Liver (tissue), 6 donors: ENCODE measurements at regions not wholly inside any gene's neighbourhood (a gene's known extent, or its start where the extent isn't known, plus 50 kb on each side); places are given as distances from the start of the nearest gene placed in this dataset.
"Not testable (repeated sequence)": the region's sequence is repeated elsewhere in the genome, so short reads cannot be mapped to it uniquely, and the experiment has no call there.

Experiments used
- DNase-seq: peaks from one replicate; pipeline ENCODE4 v3.0.0-alpha.2; 2017; ENCODE audit warnings: low spot score
- H3K27ac ChIP-seq, 2 donors: one replicate each; pipeline ENCODE4 v1.7.0; 2013; ENCODE audit warnings: inconsistent platforms in 2 of 2, low read length in 2 of 2, control low read depth in 1 of 2, low read depth in 1 of 2, mild to moderate bottlenecking in 1 of 2
- H3K27me3 ChIP-seq, 4 donors: one replicate each; pipeline versions ENCODE4 v1.6.1 to v1.7.0; 2013; ENCODE audit warnings: low read length in 3 of 4, inconsistent platforms in 1 of 4, mild to moderate bottlenecking in 1 of 4, moderate library complexity in 1 of 4; ENCODE audit not compliant: control insufficient read depth in 4 of 4, insufficient read depth in 4 of 4
- H3K36me3 ChIP-seq, 4 donors: one replicate each; pipeline versions ENCODE4 v1.6.1 to v1.7.0; 2013; ENCODE audit warnings: low read length in 3 of 4, mild to moderate bottlenecking in 3 of 4, low read depth in 1 of 4, moderate library complexity in 1 of 4; ENCODE audit not compliant: control insufficient read depth in 4 of 4, insufficient read depth in 3 of 4
- H3K4me1 ChIP-seq, 4 donors: one replicate each; pipeline versions ENCODE4 v1.6.1 to v1.7.0; 2013; ENCODE audit warnings: low read length in 3 of 4, mild to moderate bottlenecking in 3 of 4, moderate library complexity in 1 of 4; ENCODE audit not compliant: control insufficient read depth in 4 of 4, insufficient read depth in 4 of 4
- H3K4me3 ChIP-seq, 3 donors: one replicate each; pipeline versions ENCODE4 v1.6.1 to v1.7.0; 2013; ENCODE audit warnings: low read length in 3 of 3, control low read depth in 1 of 3, low read depth in 1 of 3, mild to moderate bottlenecking in 1 of 3
- H3K9ac ChIP-seq, 2 donors: one replicate each; pipeline ENCODE4 v1.7.0; 2013; ENCODE audit warnings: low read length in 2 of 2, mild to moderate bottlenecking in 2 of 2, moderate library complexity in 2 of 2, control low read depth in 1 of 2, low read depth in 1 of 2
- H3K9me3 ChIP-seq, 4 donors: one replicate each; pipeline versions ENCODE4 v1.6.1 to v1.7.0; 2013; ENCODE audit warnings: low read length in 3 of 4; ENCODE audit not compliant: control insufficient read depth in 4 of 4
- WGBS: extraction: QIAGEN DNeasy Blood & Tissue Kit; methylation state at CpG from one replicate; pipeline ENCODE4 v1.1.7; 2013; 5-methylcytosine and 5-hydroxymethylcytosine counted together
- donor health status: healthy.
- donor health status: healthy.
- donor health status: healthy.

- 81% methylated on average over 7 of the region's 8 CpGs for WGBS
- not testable (repeated sequence) for DNase-seq, H3K4me1 ChIP-seq, H3K9me3 ChIP-seq, H3K4me3 ChIP-seq, H3K36me3 ChIP-seq, H3K27ac ChIP-seq, H3K9ac ChIP-seq, H3K27me3 ChIP-seq
Measured at GRCh38 chr16:33986521-33986920, 527.1 kb downstream of the TP53TG3F start.

- H3K4me3 ChIP-seq, H3K9me3 ChIP-seq, H3K36me3 ChIP-seq, H3K27ac ChIP-seq, H3K9ac ChIP-seq, H3K4me1 ChIP-seq, DNase-seq, H3K27me3 ChIP-seq: not testable (repeated sequence)
- 72% methylated on average over 8 of the region's 13 CpGs for WGBS
Measured at GRCh38 chr16:33987348-33987963, 528.0 kb downstream of the TP53TG3F start.

- DNase-seq, H3K4me1 ChIP-seq, H3K36me3 ChIP-seq, H3K9me3 ChIP-seq, H3K27ac ChIP-seq, H3K9ac ChIP-seq, H3K27me3 ChIP-seq, H3K4me3 ChIP-seq: not testable (repeated sequence)
- WGBS, result no CpG with 5 or more reads among the region's 8 CpGs
Measured at GRCh38 chr16:33988012-33988411, 528.6 kb downstream of the TP53TG3F start.

- H3K27me3 ChIP-seq, H3K4me3 ChIP-seq, H3K4me1 ChIP-seq, DNase-seq, H3K36me3 ChIP-seq, H3K9ac ChIP-seq, H3K27ac ChIP-seq, H3K9me3 ChIP-seq: not testable (repeated sequence)
- WGBS, result no CpG with 5 or more reads among the region's 18 CpGs
Measured at GRCh38 chr16:33990488-33990887, 531.1 kb downstream of the TP53TG3F start.

- H3K27ac ChIP-seq, H3K4me1 ChIP-seq, H3K9me3 ChIP-seq, H3K4me3 ChIP-seq, DNase-seq, H3K27me3 ChIP-seq, H3K36me3 ChIP-seq, H3K9ac ChIP-seq: not testable (repeated sequence)
- WGBS, result 75% methylated on average over 11 of the region's 11 CpGs
Measured at GRCh38 chr16:33992513-33993177, 533.2 kb downstream of the TP53TG3F start.

GRCh38 chr16:33994207-33994606 lies 534.8 kb downstream of the TP53TG3F start:
- not testable (repeated sequence) for H3K9ac ChIP-seq, DNase-seq, H3K27me3 ChIP-seq, H3K4me3 ChIP-seq, H3K4me1 ChIP-seq, H3K9me3 ChIP-seq, H3K27ac ChIP-seq, H3K36me3 ChIP-seq
- WGBS, result 63% methylated on average over 11 of the region's 12 CpGs

GRCh38 chr16:33995821-33996372 lies 536.5 kb downstream of the TP53TG3F start:
- H3K4me1 ChIP-seq, DNase-seq, H3K9me3 ChIP-seq, H3K27ac ChIP-seq, H3K27me3 ChIP-seq, H3K4me3 ChIP-seq, H3K36me3 ChIP-seq, H3K9ac ChIP-seq: not testable (repeated sequence)
- 68% methylated on average over 8 of the region's 9 CpGs for WGBS

GRCh38 chr16:34001184-34001583 lies 541.8 kb downstream of the TP53TG3F start:
- not testable (repeated sequence) for H3K9ac ChIP-seq, DNase-seq, H3K9me3 ChIP-seq, H3K4me1 ChIP-seq, H3K27ac ChIP-seq, H3K4me3 ChIP-seq, H3K36me3 ChIP-seq, H3K27me3 ChIP-seq
- whole genome bisulfite sequencing, result 96% methylated on average over 2 of the region's 4 CpGs
